HG03159 (cell line): ENCODE measurements at regions not wholly inside any gene's neighbourhood (a gene's known extent, or its start where the extent isn't known, plus 50 kb on each side); places are given as distances from the start of the nearest gene placed in this dataset.

Source experiments
- ATAC-seq: cut with Tn5 transposase; IDR thresholded peaks from one replicate; pipeline ENCODE4 v1.9.1; 2021; ENCODE audit warnings: mild to moderate bottlenecking, moderate library complexity; ENCODE audit not compliant: unreplicated experiment

- no peak for ATAC-seq
Measured at GRCh38 chr14:34350903-34351302, 111.1 kb downstream of the SPTSSA start.

DNA sequence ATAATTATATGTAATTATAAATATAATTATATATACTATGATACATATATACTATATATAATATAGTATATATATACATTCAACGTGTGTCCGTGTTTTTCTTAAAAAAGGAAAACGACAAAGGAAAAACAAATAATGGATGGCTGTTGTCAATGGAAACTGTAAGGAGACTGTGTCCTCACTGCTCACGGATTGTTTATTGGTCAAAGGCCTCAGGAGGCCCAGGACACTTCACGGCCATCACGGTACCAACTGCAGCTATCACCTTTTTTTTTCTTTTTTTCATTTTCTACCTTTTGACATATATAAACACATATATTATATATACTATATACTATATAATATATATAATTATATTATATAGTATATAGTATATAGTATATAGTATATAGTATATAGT lies 113.4 kb downstream of the SPTSSA start:
- ATAC-seq = no peak

GRCh38 chr14:34347683-34348082 lies 114.4 kb downstream of the SPTSSA start:
- ATAC-seq = peak; percentile 54

- no peak for ATAC-seq
Measured at GRCh38 chr14:34345718-34346465, 116.1 kb downstream of the SPTSSA start.

GRCh38 chr14:34344318-34344717 lies 117.7 kb downstream of the SPTSSA start:
- ATAC-seq = no peak

- no peak for ATAC-seq
Measured at GRCh38 chr14:34340025-34340625, 121.9 kb downstream of the SPTSSA start.

DNA sequence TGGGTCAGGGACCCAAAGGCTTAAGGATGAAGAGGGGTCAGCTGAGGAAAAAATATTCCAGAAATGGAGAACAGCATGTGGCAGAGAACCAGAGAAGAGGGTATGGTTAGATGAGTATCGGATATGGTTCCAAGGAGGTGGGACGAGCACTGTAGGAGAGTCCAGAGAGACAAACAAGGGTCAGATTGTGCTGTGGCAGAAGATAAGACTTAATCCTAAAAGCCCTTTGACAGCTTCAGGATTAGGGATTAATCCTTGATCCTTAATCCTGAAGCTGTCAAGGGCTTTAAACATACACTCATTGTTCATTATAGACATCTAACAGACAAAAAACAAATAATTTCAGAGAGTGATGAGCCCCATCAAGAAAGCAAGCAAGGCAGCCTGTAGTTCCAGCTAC lies 124.0 kb downstream of the SPTSSA start:
- ATAC-seq = no peak

- no peak for ATAC-seq
Measured at GRCh38 chr14:34336501-34336900, 125.5 kb downstream of the SPTSSA start.

DNA sequence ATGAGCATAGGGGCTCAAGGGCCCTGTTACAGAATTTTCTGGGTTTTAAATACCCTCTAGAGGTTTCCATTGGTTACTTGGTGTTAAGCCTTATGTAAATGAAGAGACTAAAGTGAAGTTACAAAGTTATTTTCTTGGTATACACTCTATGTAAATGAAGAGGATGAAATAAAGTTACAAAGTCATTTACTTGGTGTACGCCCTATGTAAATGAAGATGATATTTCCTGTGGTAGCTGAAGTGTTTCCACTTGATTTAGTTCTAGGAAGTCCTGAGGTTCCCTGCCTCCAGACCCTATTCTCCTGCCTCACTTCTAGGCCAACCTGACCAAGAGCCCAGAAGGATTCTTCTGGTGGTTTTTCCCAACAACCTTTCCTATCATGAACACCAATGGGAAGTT lies 126.1 kb downstream of the SPTSSA start:
- no peak for ATAC-seq

DNA sequence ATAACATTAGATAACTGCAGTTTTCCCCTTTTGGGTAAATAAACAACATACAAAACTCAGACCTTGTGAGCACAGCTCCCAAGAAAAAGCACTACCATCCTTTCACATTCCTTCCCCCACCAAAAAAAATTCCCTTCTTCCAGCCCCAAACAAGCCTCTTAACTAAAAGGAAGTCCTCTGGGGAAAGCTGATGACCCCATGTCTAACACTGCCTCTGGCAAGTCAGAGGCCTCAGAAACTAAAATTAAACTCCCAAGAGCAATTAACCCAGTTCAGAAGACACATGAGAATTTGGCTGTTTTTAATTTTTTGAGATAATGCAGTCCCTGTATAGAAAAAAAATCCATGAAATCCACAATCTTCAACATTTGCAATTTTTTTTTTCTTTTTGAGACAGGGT lies 127.7 kb downstream of the SPTSSA start:
- no peak for ATAC-seq

DNA sequence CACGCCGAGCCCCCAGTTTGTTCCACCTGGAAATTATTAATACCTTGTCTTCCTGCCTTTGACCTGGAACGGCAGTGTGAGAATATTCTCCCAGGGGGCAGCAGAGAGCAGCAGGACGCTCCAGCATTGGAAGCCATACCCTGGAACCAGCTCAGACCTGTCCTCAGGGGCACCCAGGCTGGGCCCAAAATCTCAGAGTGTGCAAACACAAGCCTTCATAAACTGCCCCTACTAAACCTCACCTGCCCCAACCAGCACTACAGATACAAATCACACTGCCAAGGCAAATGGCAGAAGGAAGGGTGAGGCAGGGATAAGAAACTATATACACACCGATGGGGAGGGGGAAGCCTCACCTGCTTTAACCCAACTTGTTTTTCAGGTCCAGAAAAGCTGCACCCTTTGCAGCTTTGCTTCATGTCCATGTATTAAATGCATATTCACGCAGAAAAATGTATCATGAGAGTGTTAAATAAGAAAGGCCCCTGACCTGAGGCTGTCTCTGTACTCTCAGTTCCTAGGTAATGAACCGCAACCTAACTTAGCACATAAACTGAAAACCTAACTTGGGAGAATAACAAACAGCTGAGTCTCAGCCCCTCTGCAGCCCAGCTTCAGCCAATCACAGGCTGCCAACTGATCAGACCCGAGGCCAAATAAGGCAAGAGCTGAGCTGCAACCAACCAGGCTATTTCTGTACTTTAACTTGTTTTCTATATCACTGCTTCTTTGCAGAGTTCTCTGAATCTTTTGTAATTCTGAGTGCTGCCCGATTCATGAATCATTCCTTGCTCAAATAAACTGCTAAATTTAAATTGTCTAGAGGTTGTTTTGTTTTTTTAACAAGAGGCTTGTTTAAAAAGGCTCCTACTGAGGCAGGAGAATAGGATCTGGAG lies 130.1 kb downstream of the SPTSSA start:
- ATAC-seq = peak; percentile 91

DNA sequence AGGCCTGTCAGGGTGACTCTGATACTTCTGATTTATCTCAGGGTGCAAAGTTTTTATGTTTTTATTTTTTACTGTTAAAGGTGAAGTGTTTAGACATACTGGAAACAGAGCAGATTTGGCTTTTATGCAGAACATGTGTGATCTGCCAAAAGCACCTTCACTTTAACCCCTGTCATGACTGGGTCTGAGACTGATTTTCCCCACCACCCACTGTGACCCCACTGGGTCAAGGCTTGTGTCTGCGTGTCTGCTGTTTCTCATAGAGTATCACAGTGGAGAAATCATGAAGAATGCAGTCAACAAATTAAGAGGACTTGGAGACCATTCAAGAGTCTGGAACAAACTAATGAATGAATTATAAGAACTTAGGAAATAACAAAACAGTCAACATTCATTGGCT lies 131.2 kb downstream of the SPTSSA start:
- no peak for ATAC-seq

DNA sequence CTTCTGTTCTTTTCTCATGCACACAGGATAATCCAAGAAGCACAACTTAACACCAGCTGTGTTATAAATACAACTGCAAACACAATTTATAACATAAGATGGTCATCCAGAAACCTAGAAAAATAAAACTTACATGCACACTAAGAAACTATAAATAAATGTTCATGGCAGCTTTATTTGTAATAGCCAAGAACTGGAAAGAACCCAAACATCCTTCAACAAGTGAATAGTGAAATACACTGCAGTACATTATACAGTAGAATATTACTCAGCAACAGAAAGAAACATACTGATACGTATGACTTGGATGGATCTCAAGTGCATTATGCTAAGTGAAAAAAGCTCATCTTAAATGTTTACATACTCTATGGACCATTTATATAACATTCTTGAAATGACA lies 132.7 kb downstream of the SPTSSA start:
- ATAC-seq = no peak

GRCh38 chr14:34328178-34328577 lies 133.9 kb downstream of the SPTSSA start:
- ATAC-seq = no peak

- ATAC-seq = no peak
Measured at GRCh38 chr14:34325493-34325892, 136.5 kb downstream of the SPTSSA start.

DNA sequence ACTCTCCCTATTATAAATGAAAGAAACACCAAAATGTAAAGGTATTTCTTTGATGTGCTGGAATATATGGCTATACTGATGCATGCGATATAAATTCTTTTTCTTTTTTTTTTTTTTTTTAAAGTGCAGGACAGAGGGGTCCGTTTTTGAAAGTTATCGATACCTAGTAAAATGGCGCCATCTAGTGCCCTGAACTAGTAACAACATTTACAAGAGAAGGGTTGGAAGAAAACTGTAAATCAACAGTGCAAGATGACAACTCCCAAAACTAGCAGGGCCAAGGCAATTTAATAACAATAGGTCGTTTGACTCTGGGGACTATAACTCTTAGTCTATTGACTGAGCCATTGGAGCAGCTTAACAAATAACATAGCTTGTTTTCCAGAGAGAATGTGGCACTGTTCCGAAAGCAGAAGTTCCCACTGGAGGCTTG lies 137.7 kb downstream of the SPTSSA start:
- ATAC-seq = no peak

DNA sequence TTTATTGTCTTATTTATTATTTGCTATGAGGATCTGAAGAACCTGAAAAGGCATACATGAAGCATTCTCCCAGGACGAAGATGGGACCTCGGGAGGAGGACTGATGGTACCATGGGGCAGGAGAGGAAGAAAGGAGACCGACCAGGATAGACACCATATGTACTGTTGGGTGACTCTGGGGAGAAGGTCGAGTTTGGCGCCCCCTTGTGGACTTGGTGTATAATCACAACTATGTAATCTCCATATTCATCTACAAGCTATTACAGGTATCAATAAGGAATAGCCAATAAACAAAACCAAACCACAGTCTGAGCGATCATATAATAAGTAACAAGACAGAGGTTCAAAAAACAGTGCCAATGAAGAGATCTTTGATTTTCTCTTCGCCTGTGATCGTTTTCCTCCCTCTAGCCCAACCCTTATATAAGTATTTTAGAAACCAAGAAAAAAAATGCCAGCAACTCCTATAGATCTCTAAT lies 139.1 kb downstream of the SPTSSA start:
- peak; percentile 85 for ATAC-seq

DNA sequence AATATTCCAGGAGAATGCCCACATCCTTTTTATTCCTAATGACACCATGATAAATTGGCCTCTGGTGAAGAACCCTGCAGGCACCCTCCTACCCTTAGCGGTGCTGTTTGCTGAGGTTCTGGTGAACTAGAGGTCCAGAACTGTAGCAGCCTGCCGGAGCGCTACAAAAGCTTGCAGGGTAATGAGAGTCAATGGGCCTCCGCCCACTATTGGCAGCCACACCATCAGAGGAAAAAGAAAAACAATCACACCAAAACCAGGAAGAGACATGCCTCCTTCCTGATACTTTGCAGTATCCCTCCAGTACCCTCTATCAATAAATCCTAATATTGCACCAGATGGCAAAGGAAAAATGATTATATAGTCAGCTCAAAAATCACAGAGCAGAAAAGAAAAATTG lies 142.9 kb downstream of the SPTSSA start:
- no peak for ATAC-seq

- no peak for ATAC-seq
Measured at GRCh38 chr14:34318014-34318413, 144.0 kb downstream of the SPTSSA start.

- no peak for ATAC-seq
Measured at GRCh38 chr14:34310724-34311123, 151.3 kb downstream of the SPTSSA start.

- ATAC-seq = no peak
Measured at GRCh38 chr14:34303811-34304210, 158.2 kb downstream of the SPTSSA start.

- ATAC-seq = no peak
Measured at GRCh38 chr14:34302654-34303053, 159.4 kb downstream of the SPTSSA start.
